Testis (tissue), 2 donors: ENCODE measurements at regions not wholly inside any gene's neighbourhood (a gene's known extent, or its start where the extent isn't known, plus 50 kb on each side); places are given as distances from the start of the nearest gene placed in this dataset.

Source experiments
- DNase-seq: peaks from one replicate; pipeline ENCODE4 v3.0.0-alpha.2; 2019
- H3K27ac ChIP-seq, 2 donors: fragments of 200-600 bp; sonication (generic); one replicate each; pipeline ENCODE4 v1.5.1; 2019
- H3K27me3 ChIP-seq: fragments of 200-600 bp; sonication (generic); one replicate; pipeline ENCODE4 v1.5.1; 2019
- H3K36me3 ChIP-seq: fragments of 200-600 bp; sonication (generic); one replicate; pipeline ENCODE4 v1.5.1; 2017; ENCODE audit warnings: low read depth; ENCODE audit errors: missing control alignments
- H3K4me1 ChIP-seq: fragments of 200-600 bp; sonication (generic); one replicate; pipeline ENCODE4 v1.5.1; 2019
- H3K4me3 ChIP-seq, 2 donors: fragments of 200-600 bp; sonication (generic); one replicate each; pipeline ENCODE4 v1.5.1; 2017 to 2019
- H3K9me3 ChIP-seq: fragments of 200-600 bp; sonication (generic); one replicate; pipeline ENCODE4 v1.5.1; 2017
- CTCF ChIP-seq, 3 experiments: fragments of 450-650 bp in 2 of 3; fragments of 200-600 bp in 1 of 3; sonication (generic) in 1 of 3; IDR thresholded peaks; one replicate each; pipeline ENCODE4 v1.5.1; 2016 to 2019; ENCODE audit warnings: antibody characterized with exemption in 3 of 3, mild to moderate bottlenecking in 2 of 3, moderate library complexity in 1 of 3
- POLR2A ChIP-seq: fragments of 450-650 bp; IDR thresholded peaks from one replicate; pipeline ENCODE4 v1.6.1; 2017; ENCODE audit warnings: antibody characterized with exemption, mild to moderate bottlenecking, moderate library complexity
- WGBS, 2 donors: methylation state at CpG; one replicate each; pipeline ENCODE4 v1.1.5; 2018; 5-methylcytosine and 5-hydroxymethylcytosine counted together
- intact Hi-C: fragments of 100-400 bp; cut with DNase I; formaldehyde crosslinking; loops from one replicate; pipeline ENCODE4 v1.15.1; 2023; ENCODE audit warnings: low total_unique reads

GRCh38 chr1:60813071-60813470, 269.3 kb upstream of the NFIA start:
- TF ChIP-seq POLR2A (no peak), CTCF (IDR thresholded peaks at IDR 0.05) (no peak)
- intact Hi-C loops = no loop called here
- no peaks in the 10 kb centered on the region for H3K9me3 ChIP-seq
- H3K4me3 ChIP-seq = no peak overlapping the region
- no peak overlapping the region for H3K27ac ChIP-seq
- DNase-seq = no peak
- 82 to 85% methylated on average over 3 of the region's 3 CpGs for WGBS, 2 donors
- no peaks in the 10 kb centered on the region for H3K27me3 ChIP-seq
- H3K36me3 ChIP-seq = no peaks in the 10 kb centered on the region
- no peaks in the 10 kb centered on the region for H3K4me1 ChIP-seq

- Histone ChIP-seq H3K4me3 (no peak overlapping the region), H3K4me1 (no peaks in the 10 kb centered on the region), H3K9me3 (no peaks in the 10 kb centered on the region), H3K27me3 (no peaks in the 10 kb centered on the region), H3K27ac (no peak overlapping the region), H3K36me3 (no peaks in the 10 kb centered on the region)
- DNase-seq = no peak
- TF ChIP-seq CTCF (IDR thresholded peaks at IDR 0.05) (no peak), POLR2A (no peak)
- WGBS, 2 donors = 78 to 80% methylated on average over 8 of the region's 8 CpGs
- intact Hi-C loops = no loop called here
Measured at GRCh38 chr1:60809204-60809980, 273.0 kb upstream of the NFIA start.

- intact Hi-C loops = no loop called here
- 34 to 82% methylated on average over 1 of the region's 1 CpG for WGBS, 2 donors
- Histone ChIP-seq H3K36me3 (no peaks in the 10 kb centered on the region), H3K9me3 (no peaks in the 10 kb centered on the region), H3K27ac (no peak overlapping the region), H3K4me3 (no peak overlapping the region), H3K27me3 (no peaks in the 10 kb centered on the region), H3K4me1 (no peaks in the 10 kb centered on the region)
- no peak for DNase-seq
- TF ChIP-seq CTCF (IDR thresholded peaks at IDR 0.05) = no peak
- TF ChIP-seq POLR2A = no peak
Measured at GRCh38 chr1:60808676-60809075, 273.7 kb upstream of the NFIA start.

GRCh38 chr1:60802884-60803283, 279.5 kb upstream of the NFIA start:
- intact Hi-C loops = no loop called here
- no peak for TF ChIP-seq POLR2A
- TF ChIP-seq CTCF (IDR thresholded peaks at IDR 0.05) = no peak
- 93 to 95% methylated on average over 2 of the region's 2 CpGs for WGBS, 2 donors
- Histone ChIP-seq H3K27me3 (no peaks in the 10 kb centered on the region), H3K4me1 (no peaks in the 10 kb centered on the region), H3K4me3 (no peak overlapping the region), H3K27ac (no peak overlapping the region), H3K9me3 (no peaks in the 10 kb centered on the region), H3K36me3 (no peaks in the 10 kb centered on the region)
- no peak for DNase-seq

GRCh38 chr1:60797351-60797750, 285.0 kb upstream of the NFIA start:
- Histone ChIP-seq H3K36me3 (no peaks in the 10 kb centered on the region), H3K27ac (no peak overlapping the region), H3K9me3 (no peaks in the 10 kb centered on the region), H3K4me3 (no peak overlapping the region), H3K27me3 (no peaks in the 10 kb centered on the region), H3K4me1 (no peaks in the 10 kb centered on the region)
- TF ChIP-seq POLR2A (no peak), CTCF (IDR thresholded peaks at IDR 0.05) (no peak)
- DNase-seq = no peak
- intact Hi-C loops = no loop called here
- 61 to 81% methylated on average over 2 of the region's 2 CpGs for whole genome bisulfite sequencing, 2 donors
